Right atrium auricular region (tissue), 2 donors: ENCODE measurements at regions not wholly inside any gene's neighbourhood (a gene's known extent, or its start where the extent isn't known, plus 50 kb on each side); places are given as distances from the start of the nearest gene placed in this dataset.

Experiments used
- DNase-seq: peaks from one replicate; pipeline ENCODE4 v3.0.0-alpha.2; 2019; ENCODE audit warnings: low spot score
- H3K27ac ChIP-seq, 2 donors: fragments of 200-600 bp; sonication (generic); 1 replicate in 1 of 2; 2 replicates in 1 of 2; pipeline ENCODE4 v1.5.1; 2016 to 2019
- H3K27me3 ChIP-seq, 2 donors: fragments of 200-600 bp; sonication (generic); one replicate each; pipeline versions ENCODE4 v1.5.1 to v1.6.0; 2017 to 2019
- H3K36me3 ChIP-seq: fragments of 200-600 bp; sonication (generic); one replicate; pipeline ENCODE4 v1.5.1; 2016
- H3K4me1 ChIP-seq, 2 donors: fragments of 200-600 bp; sonication (generic); one replicate each; pipeline versions ENCODE4 v1.5.1 to v1.6.0; 2017 to 2019
- H3K4me3 ChIP-seq, 2 donors: fragments of 200-600 bp; sonication (generic); 1 replicate in 1 of 2; 2 replicates in 1 of 2; pipeline ENCODE4 v1.5.1; 2017 to 2019; ENCODE audit warnings: mild to moderate bottlenecking in 1 of 2, moderate library complexity in 1 of 2
- H3K9me3 ChIP-seq, 2 donors: fragments of 200-600 bp; sonication (generic); one replicate each; pipeline ENCODE4 v1.5.1; 2019
- TF ChIP-seq, protein P1 (sequence below), 2 donors: fragments of 200-600 bp; sonication (generic); IDR thresholded peaks; one replicate each; pipeline ENCODE4 v1.5.1; 2019; ENCODE audit warnings: antibody characterized with exemption in 2 of 2

DNA sequence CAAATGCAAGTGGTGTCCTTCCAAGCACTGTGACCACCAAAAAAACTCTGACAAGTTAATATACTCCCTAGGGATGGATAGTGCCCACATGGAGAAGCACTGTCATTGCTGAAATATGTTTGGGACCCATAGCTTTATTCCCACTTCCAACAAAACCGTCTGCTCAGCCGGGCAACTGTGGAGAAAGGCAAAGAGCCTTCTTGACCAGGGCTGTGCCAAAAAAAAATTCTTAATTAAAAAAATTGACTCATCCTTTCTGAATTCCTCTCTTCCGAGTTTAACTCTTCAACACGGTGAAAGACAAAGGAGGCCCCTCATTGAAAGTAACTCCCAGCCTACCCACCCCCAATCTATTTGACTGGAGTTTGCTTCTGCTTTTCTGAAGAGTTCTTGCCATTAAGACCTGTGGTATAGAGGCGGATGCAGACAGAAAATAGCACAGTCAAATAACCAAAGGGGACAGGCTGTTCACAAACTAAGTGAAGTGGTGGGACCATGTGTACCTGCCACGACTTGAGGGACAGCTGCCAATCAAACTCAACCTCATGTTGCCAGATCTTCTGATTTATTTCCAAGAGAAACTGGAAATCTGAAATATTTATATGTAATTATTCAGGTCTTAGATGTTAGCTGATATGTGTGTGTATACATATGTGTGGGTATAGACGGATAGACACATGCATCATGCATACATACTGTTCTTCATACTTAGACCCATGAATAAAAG is 135.4 kb upstream of the PFN2 start:
- Histone ChIP-seq H3K4me1 (no peaks in the 10 kb centered on the region), H3K27me3 (no peaks in the 10 kb centered on the region), H3K4me3 (no peak overlapping the region), H3K9me3 (peaks cover 0 to 10% of the 10 kb centered on the region in 2 donors), H3K27ac (no peak overlapping the region), H3K36me3 (no peaks in the 10 kb centered on the region)
- TF ChIP-seq, protein P1, sequence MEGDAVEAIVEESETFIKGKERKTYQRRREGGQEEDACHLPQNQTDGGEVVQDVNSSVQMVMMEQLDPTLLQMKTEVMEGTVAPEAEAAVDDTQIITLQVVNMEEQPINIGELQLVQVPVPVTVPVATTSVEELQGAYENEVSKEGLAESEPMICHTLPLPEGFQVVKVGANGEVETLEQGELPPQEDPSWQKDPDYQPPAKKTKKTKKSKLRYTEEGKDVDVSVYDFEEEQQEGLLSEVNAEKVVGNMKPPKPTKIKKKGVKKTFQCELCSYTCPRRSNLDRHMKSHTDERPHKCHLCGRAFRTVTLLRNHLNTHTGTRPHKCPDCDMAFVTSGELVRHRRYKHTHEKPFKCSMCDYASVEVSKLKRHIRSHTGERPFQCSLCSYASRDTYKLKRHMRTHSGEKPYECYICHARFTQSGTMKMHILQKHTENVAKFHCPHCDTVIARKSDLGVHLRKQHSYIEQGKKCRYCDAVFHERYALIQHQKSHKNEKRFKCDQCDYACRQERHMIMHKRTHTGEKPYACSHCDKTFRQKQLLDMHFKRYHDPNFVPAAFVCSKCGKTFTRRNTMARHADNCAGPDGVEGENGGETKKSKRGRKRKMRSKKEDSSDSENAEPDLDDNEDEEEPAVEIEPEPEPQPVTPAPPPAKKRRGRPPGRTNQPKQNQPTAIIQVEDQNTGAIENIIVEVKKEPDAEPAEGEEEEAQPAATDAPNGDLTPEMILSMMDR (IDR thresholded peaks at IDR 0.05), result no peak
- no peak for DNase-seq

DNA sequence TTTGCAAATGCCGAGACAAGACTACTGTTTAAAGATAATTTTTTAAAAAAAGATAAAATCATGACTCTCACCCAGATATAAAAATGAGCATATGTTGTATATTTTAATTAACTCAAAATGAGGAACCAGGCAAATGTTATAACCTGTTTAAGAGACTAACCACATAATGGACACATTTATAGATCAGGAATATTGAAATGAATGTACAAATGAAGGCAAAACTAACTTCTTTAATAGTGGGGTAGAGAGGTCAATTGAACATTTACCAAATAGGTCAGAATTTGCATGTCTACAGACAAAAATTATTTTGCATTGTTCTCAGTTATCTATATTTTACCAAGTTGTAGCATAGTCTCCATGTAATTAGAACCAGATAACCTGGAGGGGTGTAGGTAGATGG is 134.3 kb upstream of the PFN2 start:
- Histone ChIP-seq H3K4me3 (no peak overlapping the region), H3K9me3 (peaks cover 0 to 12% of the 10 kb centered on the region in 2 donors), H3K27ac (no peak overlapping the region), H3K4me1 (no peaks in the 10 kb centered on the region), H3K36me3 (no peaks in the 10 kb centered on the region), H3K27me3 (no peaks in the 10 kb centered on the region)
- DNase-seq, result no peak
- TF ChIP-seq, protein P1 (IDR thresholded peaks at IDR 0.05), result no peak

DNA sequence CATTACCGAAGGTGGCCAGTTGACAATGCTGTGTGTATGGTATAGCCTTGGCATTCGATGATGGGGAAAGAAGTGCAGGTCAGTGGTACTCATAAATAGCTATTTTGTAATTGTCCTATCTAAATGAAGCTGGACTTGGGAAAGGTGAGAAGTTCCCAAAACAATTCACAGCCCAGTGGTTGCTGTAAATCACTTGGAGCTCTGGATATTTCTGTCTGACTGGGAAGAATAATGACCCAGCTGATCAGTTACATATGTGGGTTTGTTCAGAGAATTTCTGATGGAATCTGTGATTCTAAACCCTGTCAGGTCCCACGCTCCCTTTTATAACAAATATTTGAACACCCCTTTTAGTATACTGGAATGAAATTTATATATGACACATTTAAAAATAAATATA is 133.9 kb upstream of the PFN2 start:
- no peak overlapping the region for H3K27ac ChIP-seq
- no peak for DNase-seq
- no peak overlapping the region for H3K4me3 ChIP-seq
- H3K4me1 ChIP-seq, result no peaks in the 10 kb centered on the region
- peaks cover 0 to 12% of the 10 kb centered on the region in 2 donors for H3K9me3 ChIP-seq
- TF ChIP-seq, protein P1 (IDR thresholded peaks at IDR 0.05), result no peak
- no peaks in the 10 kb centered on the region for H3K36me3 ChIP-seq
- H3K27me3 ChIP-seq, result no peaks in the 10 kb centered on the region

DNA sequence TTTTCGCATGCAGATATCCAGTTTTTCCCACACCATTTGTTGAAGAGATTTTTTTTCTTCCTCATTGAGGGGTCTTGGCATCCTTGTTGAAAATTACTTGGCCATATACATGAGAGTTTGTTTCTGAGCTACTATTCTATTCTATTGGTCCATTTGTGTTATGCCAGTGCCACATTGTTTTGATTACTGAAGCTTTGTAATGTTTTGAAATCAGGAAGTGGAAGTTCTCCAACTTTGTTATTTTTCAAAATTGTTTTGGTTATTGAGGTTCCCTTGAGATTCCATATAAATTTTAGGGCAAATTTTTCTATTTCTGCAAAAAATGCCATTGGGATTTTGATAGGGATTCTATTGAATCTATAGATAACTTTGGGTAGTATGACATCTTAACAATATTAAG is 130.3 kb upstream of the PFN2 start:
- no peaks in the 10 kb centered on the region for H3K4me1 ChIP-seq
- H3K36me3 ChIP-seq, result no peaks in the 10 kb centered on the region
- no peak overlapping the region for H3K27ac ChIP-seq
- no peaks in the 10 kb centered on the region for H3K27me3 ChIP-seq
- DNase-seq, result no peak
- H3K4me3 ChIP-seq, result no peak overlapping the region
- H3K9me3 ChIP-seq, result peaks cover 0 to 12% of the 10 kb centered on the region in 2 donors
- TF ChIP-seq, protein P1 (IDR thresholded peaks at IDR 0.05), result no peak

DNA sequence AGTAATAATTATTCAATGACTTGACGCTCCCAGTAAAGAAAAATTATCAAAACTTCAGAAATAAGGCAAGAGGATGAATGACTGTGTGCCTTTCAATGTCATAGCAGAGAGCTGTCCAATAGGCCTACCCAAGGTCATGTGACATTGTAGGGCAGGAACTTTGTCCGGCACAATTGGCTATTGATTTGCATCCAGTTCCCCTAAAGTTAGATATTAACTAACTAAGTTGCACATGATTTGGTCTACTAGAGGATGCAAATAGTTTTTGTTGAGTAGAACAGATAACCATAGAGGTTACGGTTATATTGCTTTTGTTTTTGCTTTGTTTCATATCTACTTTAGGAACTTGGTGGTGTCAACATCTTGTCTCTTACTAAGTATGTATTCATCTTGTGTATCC is 127.9 kb upstream of the PFN2 start:
- H3K4me3 ChIP-seq, result no peak overlapping the region
- no peak for DNase-seq
- peaks cover 0 to 12% of the 10 kb centered on the region in 2 donors for H3K9me3 ChIP-seq
- H3K36me3 ChIP-seq, result no peaks in the 10 kb centered on the region
- no peak overlapping the region for H3K27ac ChIP-seq
- H3K27me3 ChIP-seq, result no peaks in the 10 kb centered on the region
- H3K4me1 ChIP-seq, result no peaks in the 10 kb centered on the region
- TF ChIP-seq, protein P1 (IDR thresholded peaks at IDR 0.05), result no peak

DNA sequence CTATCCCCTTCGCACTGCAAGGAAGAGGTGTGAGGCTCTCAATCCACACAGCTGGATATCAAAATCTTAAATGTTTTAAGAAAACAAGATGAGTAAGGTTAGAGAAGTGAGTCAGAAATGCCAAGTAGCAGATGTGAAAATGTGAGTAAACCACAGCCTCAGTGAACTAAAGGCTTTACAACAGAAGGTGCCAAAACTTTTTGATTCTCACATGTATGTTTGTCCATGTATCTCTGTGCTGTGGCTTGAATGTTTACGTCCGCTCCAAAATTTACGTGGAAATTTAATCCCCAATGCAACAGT is 126.8 kb upstream of the PFN2 start:
- Histone ChIP-seq H3K4me1 (no peaks in the 10 kb centered on the region), H3K36me3 (no peaks in the 10 kb centered on the region), H3K9me3 (peaks cover 0 to 12% of the 10 kb centered on the region in 2 donors), H3K27me3 (no peaks in the 10 kb centered on the region), H3K27ac (no peak overlapping the region), H3K4me3 (no peak overlapping the region)
- TF ChIP-seq, protein P1 (IDR thresholded peaks at IDR 0.05), result no peak
- DNase-seq, result no peak
